ENCODE measurements at regions not wholly inside any gene's neighbourhood (a gene's known extent, or its start where the extent isn't known, plus 50 kb on each side); places are given as distances from the start of the nearest gene placed in this dataset.

DNA sequence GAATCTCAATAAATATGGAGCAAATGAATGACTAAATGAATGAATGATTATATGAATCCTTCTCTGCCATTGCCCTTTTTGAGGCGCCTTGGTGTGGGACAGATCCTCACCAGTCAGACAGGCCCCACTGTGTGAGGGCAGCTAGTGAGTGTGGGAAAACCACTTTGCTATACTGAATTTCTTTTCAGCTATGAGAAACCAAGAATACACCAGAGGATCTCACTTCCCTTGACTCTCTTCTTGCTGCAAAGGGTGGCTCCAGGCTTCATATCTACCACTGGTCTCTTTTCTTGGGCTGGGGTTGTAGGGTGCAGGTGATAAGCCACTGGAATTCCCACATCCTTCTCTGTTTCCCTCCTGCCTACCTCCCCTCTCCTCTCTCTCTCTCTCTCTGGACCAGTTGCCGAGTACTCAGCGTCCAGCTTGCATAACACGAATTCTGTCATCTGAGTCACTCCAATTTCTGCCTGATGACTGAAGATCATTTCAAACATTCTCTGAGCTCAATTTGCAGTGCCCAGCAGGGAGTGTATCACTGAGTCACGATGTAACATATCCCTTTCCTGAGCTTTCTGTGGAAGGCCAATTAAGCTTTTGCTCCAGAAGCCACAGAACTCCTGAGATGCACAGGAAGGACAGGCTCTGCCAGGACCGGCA, 304.3 kb upstream of the NCAM1 start:
- TF ChIP-seq POLR2A (IDR thresholded peaks at IDR 0.05; ENCODE audit: low read length) (no peak), GATA1 (IDR thresholded peaks at IDR 0.05; ENCODE audit: low read depth, low read length) (no peak)

Measured in erythroblast (primary cell).